Loucy (cell line): ENCODE measurements at regions not wholly inside any gene's neighbourhood (a gene's known extent, or its start where the extent isn't known, plus 50 kb on each side); places are given as distances from the start of the nearest gene placed in this dataset.

ENCODE experiments used
- H2AFZ ChIP-seq: fragments of 200-600 bp; sonication (generic); 2 replicates; pipeline ENCODE4 v1.6.0; 2016; ENCODE audit warnings: antibody characterized with exemption, mild to moderate bottlenecking, low read length, moderate library complexity
- H3F3A ChIP-seq: fragments of 200-600 bp; 2 replicates; pipeline ENCODE4 v1.6.0; 2016; ENCODE audit warnings: antibody characterized with exemption, low read depth, mild to moderate bottlenecking
- H3K27me3 ChIP-seq: fragments of 200-600 bp; sonication (generic); 2 replicates; pipeline ENCODE4 v1.6.1; 2014; ENCODE audit warnings: low read length, mild to moderate bottlenecking; ENCODE audit not compliant: insufficient read depth, poor library complexity, severe bottlenecking
- H3K36me3 ChIP-seq: fragments of 200-600 bp; sonication (generic); 2 replicates; pipeline ENCODE4 v1.6.1; 2016; ENCODE audit warnings: low read length; ENCODE audit not compliant: insufficient read depth
- H3K4me1 ChIP-seq: fragments of 200-600 bp; sonication (generic); 2 replicates; pipeline ENCODE4 v1.5.1; 2014; ENCODE audit warnings: low read length, mild to moderate bottlenecking; ENCODE audit not compliant: insufficient read depth, poor library complexity, severe bottlenecking
- H3K4me2 ChIP-seq: fragments of 200-600 bp; sonication (generic); 2 replicates; pipeline ENCODE4 v1.6.0; 2014; ENCODE audit warnings: antibody characterized with exemption, low read length, low read depth, mild to moderate bottlenecking; ENCODE audit not compliant: poor library complexity, severe bottlenecking
- H3K4me3 ChIP-seq: fragments of 200-600 bp; sonication (generic); 2 replicates; pipeline ENCODE4 v1.5.1; 2014; ENCODE audit warnings: low read length, mild to moderate bottlenecking, mixed read lengths; ENCODE audit not compliant: poor library complexity, severe bottlenecking
- H3K79me2 ChIP-seq: fragments of 200-600 bp; sonication (generic); 2 replicates; pipeline ENCODE4 v1.6.1; 2014; ENCODE audit warnings: low read length; ENCODE audit not compliant: insufficient read depth
- H3K9ac ChIP-seq: fragments of 200-600 bp; sonication (generic); 2 replicates; pipeline ENCODE4 v1.6.0; 2014; ENCODE audit warnings: mild to moderate bottlenecking, low read depth, low read length, moderate library complexity; ENCODE audit not compliant: poor library complexity, severe bottlenecking
- H3K9me2 ChIP-seq: fragments of 200-600 bp; sonication (generic); replicated peaks from 2 replicates; pipeline ENCODE4 v1.6.1; 2016; ENCODE audit warnings: low read depth, low read length, mixed read lengths
- H3K9me3 ChIP-seq: fragments of 200-600 bp; sonication (generic); 2 replicates; pipeline ENCODE4 v1.6.1; 2014; ENCODE audit warnings: mild to moderate bottlenecking, antibody characterized with exemption, low read length, low read depth; ENCODE audit not compliant: insufficient read depth
- H4K20me1 ChIP-seq: fragments of 200-600 bp; sonication (generic); 2 replicates; pipeline ENCODE4 v1.6.0; 2014; ENCODE audit warnings: antibody characterized with exemption, low read length, mild to moderate bottlenecking; ENCODE audit not compliant: insufficient read depth, poor library complexity, severe bottlenecking
- CTCF ChIP-seq: fragments of 200-600 bp; sonication (generic); conservative IDR thresholded peaks from 2 replicates; pipeline ENCODE4 v1.5.1; 2014; ENCODE audit warnings: mild to moderate bottlenecking, antibody characterized with exemption, low read length
- EZH2phosphoT487 ChIP-seq: fragments of 200-600 bp; IDR thresholded peaks from 2 replicates; pipeline ENCODE4 v1.6.1; 2018; ENCODE audit warnings: antibody characterized with exemption, mild to moderate bottlenecking, moderate library complexity, borderline replicate concordance

- H3K27me3 ChIP-seq = no peaks in the 10 kb centered on the region
- H4K20me1 ChIP-seq = no peaks in the 10 kb centered on the region
- H3F3A ChIP-seq = no peaks in the 10 kb centered on the region
- H3K36me3 ChIP-seq = no peaks in the 10 kb centered on the region
- no peak overlapping the region for H3K9ac ChIP-seq
- no peak overlapping the region for H3K4me2 ChIP-seq
- no peak overlapping the region for H2AFZ ChIP-seq
- H3K9me3 ChIP-seq = peaks cover 7% of the 10 kb centered on the region; the same call in 1 of the 2 replicates
- H3K4me1 ChIP-seq = no peaks in the 10 kb centered on the region
- no peak for TF ChIP-seq EZH2phosphoT487
- TF ChIP-seq CTCF = no peak
- no peaks in the 10 kb centered on the region for H3K9me2 ChIP-seq
- H3K79me2 ChIP-seq = no peaks in the 10 kb centered on the region
- H3K4me3 ChIP-seq = no peak overlapping the region
Observed at GRCh38 chr14:101027291-101027690, 123.8 kb upstream of the RTL1 start.

- TF ChIP-seq CTCF (no peak), EZH2phosphoT487 (no peak)
- Histone ChIP-seq H3K27me3 (no peaks in the 10 kb centered on the region), H3F3A (no peaks in the 10 kb centered on the region), H3K9me2 (no peaks in the 10 kb centered on the region), H3K9ac (no peak overlapping the region), H3K4me3 (no peak overlapping the region), H3K79me2 (no peaks in the 10 kb centered on the region), H3K36me3 (no peaks in the 10 kb centered on the region), H4K20me1 (no peaks in the 10 kb centered on the region), H3K4me1 (no peaks in the 10 kb centered on the region), H3K9me3 (peaks cover 7% of the 10 kb centered on the region; the same call in 1 of the 2 replicates), H2AFZ (no peak overlapping the region), H3K4me2 (no peak overlapping the region)
Observed at GRCh38 chr14:101027966-101028365, 124.4 kb upstream of the RTL1 start.

GRCh38 chr14:101028971-101029667 lies 125.6 kb upstream of the RTL1 start:
- Histone ChIP-seq H3K9ac (no peak overlapping the region), H3K4me1 (no peaks in the 10 kb centered on the region), H3K9me2 (no peaks in the 10 kb centered on the region), H3F3A (no peaks in the 10 kb centered on the region), H3K27me3 (no peaks in the 10 kb centered on the region), H3K36me3 (no peaks in the 10 kb centered on the region), H2AFZ (no peak overlapping the region), H3K9me3 (peaks cover 2% of the 10 kb centered on the region; the same call in 1 of the 2 replicates), H3K79me2 (no peaks in the 10 kb centered on the region), H4K20me1 (no peaks in the 10 kb centered on the region), H3K4me2 (no peak overlapping the region), H3K4me3 (no peak overlapping the region)
- no peak for TF ChIP-seq CTCF
